Mucosa of descending colon (tissue), 3 donors: ENCODE measurements at regions not wholly inside any gene's neighbourhood (a gene's known extent, or its start where the extent isn't known, plus 50 kb on each side); places are given as distances from the start of the nearest gene placed in this dataset.
"Not testable (repeated sequence)": the region's sequence is repeated elsewhere in the genome, so short reads cannot be mapped to it uniquely, and the experiment has no call there.

Experiments used
- ATAC-seq: fragments of 200-7000 bp; cut with Tn5 transposase; one replicate; pipeline ENCODE4 v1.9.1; 2020; ENCODE audit warnings: mild to moderate bottlenecking, moderate library complexity
- DNase-seq, 3 donors: peaks; one replicate each; pipeline ENCODE4 v3.0.0-alpha.2; 2020
- H3K36me3 ChIP-seq: fragments of 200-600 bp; one replicate; pipeline ENCODE4 v1.8.0; 2021; ENCODE audit warnings: low read depth, mild to moderate bottlenecking
- H3K4me1 ChIP-seq: fragments of 200-600 bp; one replicate; pipeline ENCODE4 v1.8.0; 2021; ENCODE audit warnings: low read depth, mild to moderate bottlenecking
- H3K4me3 ChIP-seq: fragments of 200-600 bp; one replicate; pipeline ENCODE4 v1.8.0; 2021; ENCODE audit warnings: mild to moderate bottlenecking
- H3K9me3 ChIP-seq: fragments of 200-600 bp; one replicate; pipeline ENCODE4 v1.8.0; 2021; ENCODE audit warnings: mild to moderate bottlenecking
- intact Hi-C, 2 donors: fragments of 100-400 bp; cut with DNase I in 1 of 2; cut with micrococcal nuclease in 1 of 2; formaldehyde crosslinking; loops; one replicate each; pipeline versions ENCODE4 v1.11.0 to v1.11.1; 2022; cut with DNase I, micrococcal nuclease
- TF ChIP-seq, protein P1 (sequence below): fragments of 200-600 bp; IDR thresholded peaks from one replicate; pipeline ENCODE4 v1.8.0; 2022; ENCODE audit warnings: antibody characterized with exemption, mild to moderate bottlenecking
- donor health status: DM: no; HTN: no; CAD: no; lungs with moderate emphysema.
- donor health status: DM: no; HTN: no; CAD: no.
- donor health status: DM: no; HTN: yes; CAD: no.

DNA sequence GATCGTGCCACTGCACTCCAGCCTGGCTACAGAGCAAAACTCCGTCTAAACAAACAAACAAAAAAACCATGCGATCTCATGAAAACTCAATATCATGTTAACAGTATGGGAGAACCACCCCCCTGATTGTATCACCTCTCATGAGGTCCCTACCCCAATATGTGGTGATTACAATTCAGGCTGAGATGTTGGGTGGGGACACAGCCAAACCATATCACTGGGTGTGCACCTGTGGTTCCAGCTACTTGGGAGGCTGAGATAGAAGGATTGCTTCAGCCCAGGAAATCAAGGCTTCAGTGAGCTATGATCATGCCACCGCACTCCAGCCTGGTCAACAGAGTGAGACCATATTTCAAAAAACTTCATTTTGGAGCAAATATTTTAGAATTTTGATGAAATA, 1094.7 kb upstream of the CDH8 start:
- ATAC-seq, result no peak
- Histone ChIP-seq H3K9me3 (peaks cover 13% of the 10 kb centered on the region), H3K36me3 (no peaks in the 10 kb centered on the region), H3K4me1 (no peaks in the 10 kb centered on the region), H3K4me3 (no peak overlapping the region)
- DNase-seq, result no peak
- TF ChIP-seq, protein P1, sequence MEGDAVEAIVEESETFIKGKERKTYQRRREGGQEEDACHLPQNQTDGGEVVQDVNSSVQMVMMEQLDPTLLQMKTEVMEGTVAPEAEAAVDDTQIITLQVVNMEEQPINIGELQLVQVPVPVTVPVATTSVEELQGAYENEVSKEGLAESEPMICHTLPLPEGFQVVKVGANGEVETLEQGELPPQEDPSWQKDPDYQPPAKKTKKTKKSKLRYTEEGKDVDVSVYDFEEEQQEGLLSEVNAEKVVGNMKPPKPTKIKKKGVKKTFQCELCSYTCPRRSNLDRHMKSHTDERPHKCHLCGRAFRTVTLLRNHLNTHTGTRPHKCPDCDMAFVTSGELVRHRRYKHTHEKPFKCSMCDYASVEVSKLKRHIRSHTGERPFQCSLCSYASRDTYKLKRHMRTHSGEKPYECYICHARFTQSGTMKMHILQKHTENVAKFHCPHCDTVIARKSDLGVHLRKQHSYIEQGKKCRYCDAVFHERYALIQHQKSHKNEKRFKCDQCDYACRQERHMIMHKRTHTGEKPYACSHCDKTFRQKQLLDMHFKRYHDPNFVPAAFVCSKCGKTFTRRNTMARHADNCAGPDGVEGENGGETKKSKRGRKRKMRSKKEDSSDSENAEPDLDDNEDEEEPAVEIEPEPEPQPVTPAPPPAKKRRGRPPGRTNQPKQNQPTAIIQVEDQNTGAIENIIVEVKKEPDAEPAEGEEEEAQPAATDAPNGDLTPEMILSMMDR, result no peak
- intact Hi-C loops, result no loop called here

DNA sequence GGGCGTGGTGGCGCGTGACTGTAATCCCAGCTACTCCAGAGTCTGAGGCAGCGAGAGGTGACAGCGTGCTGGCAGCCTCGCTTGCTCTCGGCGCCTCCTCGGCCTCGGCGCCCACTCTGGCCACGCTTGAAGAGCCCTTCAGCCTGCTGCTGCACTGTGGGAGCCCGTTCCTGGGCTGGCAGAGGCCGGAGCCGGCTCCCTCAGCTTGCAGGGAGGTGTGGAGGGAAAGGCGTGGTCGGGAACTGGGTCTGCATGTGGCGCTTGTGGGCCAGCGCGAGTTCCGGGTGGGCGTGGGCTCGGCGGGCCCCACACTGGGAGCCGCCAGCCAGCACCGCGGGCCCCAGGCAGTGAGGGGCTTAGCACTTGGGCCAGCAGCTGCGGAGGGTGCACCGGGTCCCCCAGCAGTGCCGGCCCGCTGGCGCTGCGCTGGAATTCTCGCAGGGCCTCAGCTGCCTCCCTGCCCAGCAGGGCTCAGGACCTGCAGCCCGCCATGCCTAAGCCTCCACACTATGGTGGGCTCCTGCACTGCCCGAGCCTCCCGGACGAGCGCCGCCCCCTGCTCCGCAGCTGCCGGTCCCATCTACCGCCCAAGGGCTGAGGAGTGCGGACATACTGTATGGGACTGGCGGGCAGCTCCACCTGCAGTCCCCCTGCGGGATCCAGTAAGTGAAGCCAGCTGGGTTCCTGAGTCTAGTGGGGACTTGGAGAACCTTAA, 1093.3 kb upstream of the CDH8 start:
- Histone ChIP-seq H3K36me3 (no peaks in the 10 kb centered on the region), H3K9me3 (peaks cover 13% of the 10 kb centered on the region), H3K4me3 (no peak overlapping the region), H3K4me1 (no peaks in the 10 kb centered on the region)
- no peak for ATAC-seq
- intact Hi-C loops, result no loop called here
- DNase-seq, result no peak
- TF ChIP-seq, protein P1, result no peak

DNA sequence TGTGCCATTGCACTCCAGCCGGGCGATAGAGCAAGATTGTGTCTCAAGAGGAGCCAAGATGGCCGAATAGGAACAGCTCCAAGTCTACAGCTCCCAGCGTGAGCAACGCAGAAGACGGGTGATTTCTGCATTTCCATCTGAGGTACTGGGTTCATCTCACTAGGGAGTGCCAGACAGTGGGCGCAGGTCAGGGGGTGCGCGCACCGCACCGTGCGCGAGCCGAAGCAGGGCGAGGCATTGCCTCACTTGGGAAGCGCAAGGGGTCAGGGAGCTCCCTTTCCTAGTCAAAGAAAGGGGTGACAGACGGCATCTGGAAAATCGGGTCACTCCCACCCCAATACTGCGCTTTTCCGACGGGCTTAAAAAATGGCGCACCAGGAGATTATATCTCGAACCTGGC, 1083.7 kb upstream of the CDH8 start:
- H3K36me3 ChIP-seq, H3K4me1 ChIP-seq, H3K4me3 ChIP-seq, DNase-seq, intact Hi-C loops, H3K9me3 ChIP-seq, ATAC-seq: not testable (repeated sequence)

DNA sequence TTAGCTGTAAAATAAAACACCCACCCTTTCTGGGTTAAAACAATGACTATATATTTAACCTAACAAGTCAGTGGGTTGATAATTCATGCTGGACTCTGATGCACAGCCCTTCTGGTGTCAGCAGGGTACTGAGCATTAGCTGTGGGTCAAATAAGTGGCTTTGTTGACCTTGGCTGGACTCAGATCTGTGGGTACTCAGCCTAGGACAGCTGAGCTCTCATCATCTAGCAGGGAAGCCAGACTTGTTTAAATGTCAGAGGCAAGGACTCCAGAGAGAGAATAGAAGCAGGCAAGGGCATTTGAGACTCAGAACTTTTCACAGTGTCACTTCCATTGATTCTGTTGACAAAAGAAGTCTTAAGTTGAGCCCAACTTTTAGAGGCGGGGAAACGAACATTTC, 1063.8 kb upstream of the CDH8 start:
- Histone ChIP-seq H3K9me3 (no peaks in the 10 kb centered on the region), H3K4me3 (no peak overlapping the region), H3K4me1 (no peaks in the 10 kb centered on the region), H3K36me3 (no peaks in the 10 kb centered on the region)
- TF ChIP-seq, protein P1, result no peak
- intact Hi-C loops, result no loop called here
- ATAC-seq (no peak), DNase-seq (no peak)

DNA sequence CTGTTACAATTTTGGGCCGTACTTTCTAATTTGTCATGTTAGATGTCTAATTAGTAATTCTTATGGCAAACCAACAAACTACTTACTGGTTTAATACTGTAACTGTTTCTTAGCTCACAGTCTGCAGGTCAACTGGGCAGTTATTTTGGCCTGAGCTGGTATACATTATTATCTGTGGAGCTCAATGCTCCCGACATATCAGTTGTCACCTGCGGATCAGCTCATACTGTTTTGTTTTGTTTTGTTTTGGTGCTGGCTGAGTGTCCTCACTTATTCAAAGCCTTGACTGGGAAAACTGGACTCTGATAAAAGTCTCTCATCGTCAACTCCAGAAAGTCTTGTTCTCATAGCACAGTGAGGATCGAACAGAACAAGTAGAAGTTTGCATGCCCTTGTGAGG, 1060.6 kb upstream of the CDH8 start:
- H3K36me3 ChIP-seq, result no peaks in the 10 kb centered on the region
- H3K4me1 ChIP-seq, result no peaks in the 10 kb centered on the region
- no peak for ATAC-seq
- no peak overlapping the region for H3K4me3 ChIP-seq
- TF ChIP-seq, protein P1, result no peak
- intact Hi-C loops, result no loop called here
- no peak for DNase-seq
- H3K9me3 ChIP-seq, result no peaks in the 10 kb centered on the region

DNA sequence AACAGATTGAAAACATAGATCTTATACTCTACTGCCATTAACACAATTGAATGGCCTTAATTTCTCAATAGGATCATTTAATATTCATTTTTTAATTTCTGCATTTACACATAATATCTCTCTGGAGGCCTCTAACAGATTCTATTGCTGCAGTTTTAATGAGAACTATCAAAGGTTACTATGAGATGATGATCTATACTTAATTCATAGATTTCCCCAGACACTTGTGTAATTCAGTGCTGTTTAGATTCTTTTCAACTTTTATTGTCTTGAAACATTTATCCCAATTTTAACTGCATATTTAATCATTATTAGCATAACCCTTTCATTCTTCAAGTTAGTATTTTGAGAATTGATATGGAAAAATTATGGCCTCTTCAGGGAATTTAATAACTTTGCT, 1056.5 kb upstream of the CDH8 start:
- H3K9me3 ChIP-seq, result no peaks in the 10 kb centered on the region
- no peak for DNase-seq
- H3K4me1 ChIP-seq, result no peaks in the 10 kb centered on the region
- no peak overlapping the region for H3K4me3 ChIP-seq
- no peaks in the 10 kb centered on the region for H3K36me3 ChIP-seq
- intact Hi-C loops, result no loop called here
- ATAC-seq, result no peak
- TF ChIP-seq, protein P1, result no peak
